NCI-H2107 (cell line): ENCODE measurements at regions not wholly inside any gene's neighbourhood (a gene's known extent, or its start where the extent isn't known, plus 50 kb on each side); places are given as distances from the start of the nearest gene placed in this dataset.

ENCODE experiments used
- DNase-seq: peaks from one replicate; lab custom pipeline; 2025; lab: John Stamatoyannopoulos, UW

DNA sequence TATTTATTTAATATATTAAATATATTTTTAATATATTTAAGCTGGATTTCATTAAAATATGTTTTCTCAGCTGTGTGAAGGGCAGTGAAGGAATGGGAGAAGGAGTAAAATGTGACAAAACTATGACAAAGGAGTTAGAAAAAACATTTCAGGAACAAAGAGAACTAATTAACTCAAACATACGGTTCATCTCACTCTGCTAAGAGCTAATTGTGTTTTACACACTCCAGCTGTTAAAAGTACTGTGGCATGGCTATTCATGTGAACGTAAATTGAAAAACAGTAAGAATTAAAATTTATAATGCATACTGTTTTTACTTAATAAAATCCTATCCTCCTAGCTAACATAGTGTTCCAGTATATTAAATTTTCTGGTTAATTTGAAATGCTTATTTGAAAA lies 262.5 kb upstream of the GNAI1 start:
- no peak for DNase-seq

DNA sequence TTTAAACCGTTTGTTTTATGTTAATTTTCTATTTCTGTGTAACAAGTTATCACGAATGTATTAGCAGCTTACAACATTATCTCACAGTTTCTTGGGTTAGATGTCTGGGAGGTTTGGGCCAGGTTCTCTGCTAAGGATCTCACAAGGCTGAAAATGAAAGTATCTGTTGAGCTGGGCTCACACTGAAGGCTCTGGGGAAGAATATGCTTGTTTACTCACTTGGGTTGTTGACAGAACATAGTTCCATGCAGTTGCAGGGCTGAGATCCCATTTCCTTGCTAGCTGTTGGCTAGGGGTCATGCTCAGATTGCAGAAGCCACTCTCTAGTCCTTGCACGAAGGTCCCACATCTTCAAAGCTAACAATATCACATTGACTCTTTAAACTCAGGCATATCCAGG lies 266.6 kb upstream of the GNAI1 start:
- DNase-seq: no peak

DNA sequence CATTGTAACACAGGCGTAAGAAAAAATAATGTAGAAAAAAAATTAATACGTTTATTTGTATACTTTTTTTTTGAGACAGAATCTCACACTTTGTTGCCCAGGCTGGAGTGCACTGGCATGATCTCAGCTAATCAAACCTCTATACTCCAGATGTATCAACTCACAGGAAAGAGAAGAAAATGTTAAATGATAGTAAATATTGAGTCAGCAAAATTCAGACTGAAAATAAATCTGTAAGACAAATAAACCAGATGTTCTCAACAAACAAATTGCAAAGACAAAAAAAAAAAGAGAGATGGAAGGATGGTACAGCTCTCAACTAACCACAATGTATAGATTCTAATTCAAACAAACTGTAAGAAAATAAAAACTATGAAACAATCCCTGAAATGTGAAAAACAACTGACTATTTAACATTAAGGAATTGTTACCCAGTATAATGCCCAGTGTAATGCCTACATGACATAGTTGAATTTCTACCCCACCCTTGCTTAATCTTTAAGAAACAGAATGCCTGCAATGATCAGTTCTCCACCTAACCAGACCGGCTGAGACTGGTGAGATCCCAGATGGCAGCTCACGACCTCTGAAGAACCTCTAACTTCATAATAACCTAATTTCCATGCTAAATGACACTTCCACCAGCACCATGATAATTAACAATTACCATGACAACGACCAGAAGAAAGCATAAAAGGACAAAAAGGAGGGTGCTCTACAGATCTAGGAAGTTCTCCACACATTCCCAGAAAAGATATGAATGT lies 272.0 kb upstream of the GNAI1 start:
- DNase-seq: no peak

DNA sequence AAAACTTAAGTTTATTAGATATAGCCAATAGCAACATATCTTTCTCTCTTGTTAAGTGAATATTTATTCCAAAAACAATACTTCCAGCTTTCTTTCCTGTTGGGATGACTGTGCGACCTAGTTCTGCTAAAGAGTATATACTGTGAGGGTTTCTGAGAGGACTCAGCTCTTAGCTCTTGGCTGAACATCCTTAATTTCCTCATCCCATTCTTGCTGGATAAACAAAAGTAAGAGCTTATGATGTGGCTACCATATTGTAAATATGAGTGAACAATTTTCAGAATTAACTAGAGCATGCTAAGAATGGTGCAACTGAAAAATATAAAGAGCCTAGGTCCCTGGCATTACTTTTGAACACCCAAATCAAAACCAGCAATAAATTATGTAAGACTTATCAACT lies 279.5 kb upstream of the GNAI1 start:
- DNase-seq: no peak

DNA sequence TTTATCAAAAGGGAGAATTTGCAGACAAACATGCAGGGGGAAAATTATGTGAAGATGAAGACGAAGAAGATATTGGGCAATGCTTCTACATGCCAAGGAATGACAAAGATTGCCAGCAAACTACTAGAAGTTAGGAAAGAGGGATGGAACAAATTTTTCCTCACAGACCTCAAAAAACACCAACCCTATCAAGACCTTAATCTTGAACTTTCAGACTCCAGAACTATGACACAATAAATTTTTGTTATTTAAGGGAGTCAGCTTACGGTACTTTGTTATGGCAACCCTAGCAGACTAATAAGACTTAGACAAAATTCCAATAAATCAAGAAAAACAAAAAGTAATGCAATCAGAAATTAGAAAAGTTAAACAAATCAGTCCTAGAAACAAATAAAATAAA lies 280.0 kb upstream of the GNAI1 start:
- DNase-seq: no peak

DNA sequence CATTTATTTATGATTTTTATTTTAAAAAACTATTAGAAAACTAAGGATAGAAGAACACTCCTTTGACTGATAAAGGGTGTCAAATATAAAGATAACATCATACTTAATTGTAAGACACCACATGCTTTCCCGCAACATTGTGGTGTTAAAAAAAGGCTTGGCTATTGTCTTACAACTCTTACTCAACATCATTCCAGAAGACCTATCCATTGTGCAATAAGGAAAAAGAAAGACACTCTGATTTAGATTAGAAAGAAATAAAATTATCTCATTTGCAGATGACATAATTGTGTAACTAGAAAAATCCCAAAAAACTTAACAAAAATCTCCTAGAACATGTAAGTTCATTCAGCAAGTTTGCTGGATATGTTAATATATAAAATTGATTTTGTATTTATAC lies 296.7 kb upstream of the GNAI1 start:
- no peak for DNase-seq

DNA sequence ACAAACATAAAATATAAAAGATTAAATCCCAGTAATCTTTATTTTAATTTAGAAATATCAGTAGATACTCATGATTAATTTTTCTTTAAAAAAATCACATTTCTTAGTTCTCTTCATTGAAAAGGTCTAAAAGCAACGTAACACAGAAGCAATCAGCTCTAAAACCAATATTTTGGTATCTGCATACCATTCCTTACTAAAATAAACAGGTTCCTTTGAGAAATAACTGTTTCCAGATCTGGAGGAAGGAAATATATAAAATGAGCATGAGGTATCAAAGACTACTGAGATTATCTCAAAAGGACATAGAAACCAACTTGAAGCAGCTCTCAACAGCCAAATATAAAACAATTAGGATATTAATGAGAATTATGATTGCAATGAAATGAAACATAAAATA lies 301.0 kb upstream of the GNAI1 start:
- no peak for DNase-seq

DNA sequence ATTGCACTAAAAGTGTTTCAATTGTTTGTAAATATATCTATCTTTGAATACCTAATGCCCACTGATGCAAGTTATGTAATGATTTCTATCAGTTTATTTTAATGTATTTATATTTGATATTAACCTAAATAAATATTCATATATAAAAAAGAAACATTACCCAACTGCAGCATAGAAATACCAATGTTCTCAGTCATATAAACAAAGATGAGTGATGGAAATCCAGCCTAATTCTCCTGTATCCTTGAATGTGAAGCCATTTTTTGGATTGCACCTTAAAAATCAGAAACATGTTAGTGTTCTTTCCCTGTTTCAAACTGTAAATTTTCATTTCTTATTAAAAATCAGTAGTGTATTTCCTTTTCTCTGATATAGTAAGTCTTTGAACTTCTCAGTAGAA lies 305.8 kb upstream of the GNAI1 start:
- DNase-seq: no peak

DNA sequence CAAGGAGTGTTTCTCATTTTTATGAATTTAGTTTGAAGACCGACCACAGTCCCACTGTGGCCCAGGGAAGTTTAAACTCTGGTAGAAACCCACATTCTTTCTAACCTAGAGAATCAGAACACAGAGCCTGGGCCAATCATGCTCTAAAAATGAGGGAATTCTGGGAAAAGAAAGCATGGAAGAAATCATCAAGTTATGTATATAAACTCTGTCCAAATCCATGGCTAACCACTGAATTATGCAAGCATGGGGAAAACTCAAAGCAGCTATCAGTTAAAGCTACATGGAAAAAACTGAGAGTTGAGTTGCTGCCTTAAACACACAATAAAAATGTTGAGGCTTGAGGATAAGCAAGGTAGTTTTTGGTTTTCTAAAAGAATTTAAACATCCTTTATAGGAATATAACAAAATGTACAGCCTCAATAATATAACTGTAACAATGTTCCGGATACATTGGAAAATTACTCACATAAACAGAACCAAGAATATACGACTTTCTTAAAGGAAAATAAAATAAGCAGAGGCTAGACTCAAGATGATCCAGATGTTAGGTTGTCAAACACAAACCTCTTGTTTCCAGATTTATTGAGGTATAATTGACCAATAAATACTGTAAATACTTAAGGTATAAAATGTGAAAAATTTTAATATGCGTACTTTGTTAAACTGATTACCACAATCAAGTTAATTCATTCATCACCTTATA lies 311.2 kb upstream of the GNAI1 start:
- no peak for DNase-seq

DNA sequence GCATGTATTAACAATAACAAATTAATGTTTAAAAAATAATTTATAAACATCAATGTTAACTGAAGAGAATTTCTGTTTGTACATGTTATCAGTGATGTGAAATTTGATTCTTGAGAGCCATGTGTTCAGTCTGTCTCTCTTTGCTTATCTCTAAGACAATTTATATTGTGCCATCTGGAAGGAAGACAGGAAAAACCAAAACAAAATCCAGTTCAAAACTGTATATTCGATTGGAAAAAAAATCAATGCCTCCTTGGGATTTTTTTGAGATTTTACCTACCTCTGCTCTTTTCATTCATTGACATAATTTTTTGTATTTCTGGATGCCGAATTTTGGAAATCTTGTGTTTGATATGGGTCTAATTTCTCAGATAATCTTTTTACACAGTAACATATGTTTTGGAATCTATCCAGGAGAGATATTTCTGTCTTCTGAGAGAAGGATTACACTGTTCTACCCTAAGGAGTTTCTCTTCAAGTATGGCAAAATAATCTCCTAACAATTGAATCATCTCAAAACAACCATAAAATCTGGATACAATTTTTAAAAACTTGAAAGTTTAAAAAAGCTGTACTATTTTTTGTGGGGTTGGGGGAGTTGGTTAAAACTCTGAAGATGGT lies 311.9 kb upstream of the GNAI1 start:
- no peak for DNase-seq

DNA sequence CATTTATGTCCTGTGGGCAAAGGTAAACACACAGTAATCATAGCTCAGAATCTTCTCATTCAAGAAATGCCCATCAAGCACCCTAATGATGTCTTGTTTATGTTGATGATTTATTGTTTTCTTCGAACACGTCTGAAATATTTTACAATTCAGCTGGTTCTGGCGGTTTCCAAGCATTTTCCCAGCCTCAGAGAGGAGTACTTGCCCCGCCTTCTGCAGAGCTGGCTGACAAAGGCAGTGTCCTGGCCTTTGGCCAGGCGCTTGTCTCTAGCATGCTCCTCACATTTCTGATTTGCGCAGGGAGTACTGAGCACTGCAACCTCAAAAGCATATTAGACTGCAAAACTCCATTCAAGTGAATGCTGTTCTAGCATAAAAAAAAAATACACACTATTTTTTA lies 314.2 kb upstream of the GNAI1 start:
- DNase-seq: peak; percentile 33

DNA sequence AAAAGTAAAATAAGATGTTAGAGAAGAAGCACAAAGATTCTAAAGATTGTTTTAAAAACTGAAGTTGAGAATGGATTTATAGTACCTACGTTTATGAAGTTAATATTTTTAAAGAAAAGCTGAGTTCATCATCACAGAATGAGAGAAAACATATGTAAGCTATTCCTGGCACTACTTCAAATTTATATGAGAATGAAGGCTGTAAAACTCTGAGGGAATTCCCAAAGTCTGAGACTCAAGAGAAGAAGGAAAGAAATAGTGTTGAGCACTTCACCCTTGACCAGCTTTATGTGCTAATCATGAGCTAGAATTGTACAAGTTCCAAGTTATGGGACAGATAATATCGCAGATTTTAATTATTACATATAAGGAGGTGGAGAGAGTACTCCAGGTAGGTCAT lies 323.7 kb upstream of the GNAI1 start:
- no peak for DNase-seq

DNA sequence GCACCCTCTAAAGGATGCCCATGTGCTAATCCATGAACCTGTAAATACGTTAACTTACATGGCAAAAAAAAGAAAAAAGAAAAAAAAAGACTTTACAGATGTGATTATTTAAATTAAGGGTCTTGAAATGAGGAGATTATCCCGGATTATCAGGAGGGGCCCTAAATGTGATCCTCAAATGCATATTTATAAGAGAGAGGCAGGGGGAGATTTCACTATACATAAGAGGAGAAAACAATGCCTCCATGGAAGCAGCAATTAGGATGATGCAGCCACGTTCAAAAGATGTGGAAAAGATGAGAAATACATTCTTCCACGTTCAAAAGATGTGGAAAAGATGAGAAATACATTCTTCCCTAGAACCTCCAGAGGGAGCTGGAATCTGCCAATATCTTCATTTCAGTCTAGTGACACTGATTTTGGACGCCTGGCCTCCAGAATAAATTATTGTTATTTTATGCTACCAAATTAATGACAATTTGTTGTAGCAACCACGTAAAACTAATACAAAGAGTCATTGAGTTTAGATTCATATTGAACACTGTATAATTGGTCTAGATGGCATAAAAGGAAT lies 328.4 kb upstream of the GNAI1 start:
- no peak for DNase-seq

DNA sequence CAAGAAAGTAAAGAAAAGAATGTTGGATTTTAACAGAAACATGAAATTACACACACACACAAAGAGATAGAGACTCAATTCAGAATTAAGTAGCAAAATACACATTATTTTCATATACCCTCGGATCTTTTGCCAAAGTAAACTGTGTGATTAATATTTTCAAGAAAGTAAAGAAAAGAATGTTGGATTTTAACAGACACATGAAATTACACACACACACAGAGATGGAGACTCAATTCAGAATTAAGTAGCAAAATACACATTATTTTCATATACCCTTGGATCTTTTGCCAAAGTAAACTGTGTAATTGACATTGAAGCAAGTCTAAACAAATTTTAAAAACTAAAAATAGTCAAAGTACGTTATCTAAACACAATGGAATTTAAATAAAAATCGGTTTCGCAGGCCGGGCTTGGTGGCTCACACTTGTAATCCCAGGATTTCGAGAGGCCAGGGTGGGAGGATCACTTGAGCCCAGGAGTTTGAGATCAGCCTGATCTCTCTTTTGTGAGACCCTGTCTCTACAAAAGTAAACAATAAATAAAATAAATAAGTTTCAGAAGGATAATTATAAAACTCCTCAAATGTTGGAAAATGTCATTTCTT lies 337.3 kb upstream of the MAGI2 start:
- no peak for DNase-seq

DNA sequence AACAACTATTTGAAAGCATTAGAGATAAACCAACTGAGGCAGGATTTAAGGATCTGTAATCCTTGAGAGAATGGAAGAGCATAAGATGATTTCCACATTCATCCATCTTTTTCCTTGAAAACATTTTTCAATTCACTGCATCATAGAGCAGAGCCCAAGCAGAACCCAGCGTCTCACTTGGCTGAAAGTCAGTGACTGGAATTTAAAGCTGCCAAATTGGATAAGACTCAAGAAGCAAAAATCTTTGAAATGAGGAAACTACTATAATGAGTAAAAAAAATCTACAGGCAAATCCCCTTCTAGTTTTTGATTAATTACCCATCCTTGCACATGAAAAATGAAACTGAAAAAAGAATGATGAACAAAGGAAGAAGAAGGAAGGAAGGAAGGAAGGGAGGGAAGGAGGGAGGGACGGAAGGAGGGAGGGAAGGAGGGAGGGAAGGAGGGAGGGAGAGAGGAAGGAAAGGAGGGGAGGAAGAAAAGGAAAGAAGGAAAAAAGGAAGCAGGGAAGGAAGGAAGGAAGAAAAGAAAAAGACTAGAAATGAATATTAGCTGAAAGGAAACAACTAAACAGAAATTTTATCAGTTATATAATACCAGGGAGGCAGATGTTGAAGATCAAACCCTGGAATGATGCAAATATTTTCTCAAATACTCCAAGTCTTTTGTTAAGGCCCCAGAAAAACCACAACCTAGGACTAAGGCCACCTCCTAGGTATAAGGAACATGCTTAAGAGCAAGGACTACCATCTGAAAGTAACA lies 336.3 kb upstream of the MAGI2 start:
- no peak for DNase-seq

DNA sequence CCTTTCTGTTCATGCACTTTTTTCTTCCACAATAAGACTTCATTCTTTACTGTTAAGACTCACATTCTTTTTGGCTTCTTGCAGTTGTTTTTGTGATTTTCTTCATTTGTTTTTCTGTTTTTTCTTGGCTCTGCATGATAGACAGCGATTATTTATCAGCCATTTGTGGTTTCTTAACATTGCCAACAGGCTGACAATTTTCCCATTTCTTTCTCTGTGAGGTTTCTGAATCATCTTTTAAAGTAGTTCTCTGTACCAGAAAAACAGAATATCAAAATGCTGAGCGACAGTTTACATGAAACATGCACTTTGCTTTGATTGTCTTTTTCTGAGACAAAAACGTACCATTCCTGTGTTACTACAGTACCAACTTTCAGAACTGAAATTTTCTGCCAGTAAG lies 334.2 kb upstream of the MAGI2 start:
- no peak for DNase-seq

DNA sequence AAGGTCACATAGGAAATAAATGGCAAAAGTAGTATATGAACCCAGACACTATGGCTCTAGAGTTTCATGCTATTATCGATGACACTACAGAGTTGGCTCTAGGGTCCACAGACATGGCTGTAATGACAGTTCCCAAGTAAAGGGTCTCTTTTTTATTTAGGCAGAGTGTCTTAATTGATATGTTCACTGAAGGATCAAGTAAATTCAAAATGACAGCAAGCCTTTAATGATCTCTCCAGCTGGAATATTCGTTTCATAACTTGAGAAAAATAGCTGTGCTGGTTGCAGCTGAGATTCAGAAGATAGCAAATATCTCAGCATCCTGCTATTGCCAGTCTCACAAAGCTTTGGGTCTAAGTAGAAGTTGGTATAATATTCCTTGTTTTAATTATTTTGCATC lies 333.6 kb upstream of the MAGI2 start:
- DNase-seq: no peak

DNA sequence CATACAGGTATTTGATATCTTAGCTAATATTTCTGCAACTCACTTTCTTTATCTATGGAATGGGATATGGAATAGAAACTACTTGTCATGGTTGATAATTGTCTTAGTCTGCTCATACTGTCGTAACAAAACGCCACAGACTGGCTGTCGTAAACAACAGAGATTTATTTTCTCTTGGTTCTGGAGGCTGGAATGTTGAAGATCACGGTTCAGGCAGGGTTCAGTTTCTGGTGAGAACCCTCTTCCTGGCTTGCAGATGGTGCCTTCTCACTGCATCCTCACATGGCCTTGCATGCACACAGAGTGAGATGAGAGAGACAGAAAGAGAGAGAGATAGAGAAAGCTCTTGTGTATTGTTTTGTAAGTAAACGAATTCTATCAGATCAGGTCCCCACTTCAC lies 332.7 kb upstream of the MAGI2 start:
- DNase-seq: no peak

DNA sequence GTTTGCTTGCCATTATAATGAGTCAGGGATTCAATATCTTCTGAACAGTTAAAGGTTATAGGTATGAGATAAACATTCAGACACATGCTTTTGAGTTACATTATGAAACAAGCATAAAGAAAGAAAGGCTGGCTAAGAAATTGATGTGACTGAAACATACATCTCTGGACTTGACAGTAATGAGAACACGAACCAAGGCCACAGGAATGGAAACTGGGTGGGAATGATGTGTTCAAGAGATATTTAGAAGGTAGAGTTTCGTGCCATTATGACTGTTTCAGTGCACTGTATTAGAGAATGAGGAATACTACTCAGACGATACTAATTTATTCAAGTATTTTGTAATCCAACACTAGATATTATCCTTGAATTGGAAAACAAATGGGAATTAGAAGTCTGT lies 332.1 kb upstream of the MAGI2 start:
- no peak for DNase-seq

DNA sequence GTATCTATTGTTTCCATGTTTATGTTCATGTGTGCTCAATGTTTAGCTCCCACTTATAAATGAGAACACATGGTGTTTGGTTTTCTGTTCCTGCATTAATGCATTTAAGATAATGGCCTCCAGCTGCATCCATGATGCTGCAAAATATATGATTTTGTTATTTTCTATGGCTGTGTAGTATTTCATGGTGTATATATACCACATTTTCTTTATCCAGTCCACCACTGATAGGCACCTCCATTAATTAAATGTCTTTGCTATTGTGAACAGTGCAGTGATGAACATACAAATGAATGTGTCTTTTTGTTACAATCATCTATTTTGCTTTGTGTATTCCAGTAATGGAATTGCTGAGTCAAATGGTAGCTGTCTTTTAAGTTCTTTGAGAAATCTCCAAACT lies 329.4 kb upstream of the MAGI2 start:
- no peak for DNase-seq

DNA sequence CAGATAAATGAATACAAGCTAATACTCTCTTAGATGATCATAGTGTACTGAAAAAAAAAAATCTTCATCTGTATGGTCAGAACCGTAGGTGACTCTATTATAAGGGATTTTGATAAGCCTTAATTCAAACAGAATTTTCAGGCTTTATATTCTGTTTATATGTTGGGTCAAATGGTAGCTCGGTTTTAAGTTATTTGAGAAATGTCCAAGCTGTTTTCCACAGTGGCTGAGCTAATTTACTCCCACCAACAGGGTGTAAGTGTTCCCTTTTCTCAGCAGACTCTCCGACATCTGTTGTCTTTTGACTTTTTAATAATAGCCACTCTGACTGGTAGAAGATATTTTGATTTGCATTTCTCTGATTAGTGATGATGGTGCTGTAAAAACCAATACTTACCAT lies 328.8 kb upstream of the MAGI2 start:
- no peak for DNase-seq

DNA sequence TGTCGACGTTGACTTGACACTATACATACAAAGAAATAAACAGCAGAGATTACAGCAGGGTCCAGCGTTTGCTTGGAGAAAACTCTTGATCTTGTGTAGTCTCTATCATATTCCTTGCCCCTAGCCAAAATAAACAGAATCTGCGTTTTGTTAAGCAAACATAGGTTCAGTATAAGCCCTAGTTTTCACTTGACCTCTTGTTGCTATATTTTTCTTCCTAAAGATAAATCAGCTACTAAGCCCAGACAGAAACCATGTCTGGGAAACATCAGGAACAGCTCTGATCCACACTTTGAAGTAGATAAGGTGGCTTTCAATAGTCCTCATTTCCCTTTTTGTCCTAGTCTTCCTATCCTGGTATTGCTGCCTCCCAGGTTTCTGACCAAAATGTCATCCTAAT lies 328.2 kb upstream of the MAGI2 start:
- no peak for DNase-seq
